CD8-positive, alpha-beta memory T cell (primary cell): ENCODE measurements at regions not wholly inside any gene's neighbourhood (a gene's known extent, or its start where the extent isn't known, plus 50 kb on each side); places are given as distances from the start of the nearest gene placed in this dataset.

Experiments used
- CTCF ChIA-PET: fragments of 350-600 bp; sonication (Branson Sonifier 250); formaldehyde crosslinking; loops from one replicate; lab custom pipeline; 2021; ENCODE audit warnings: antibody characterized with exemption; lab: Charles Lee
- POLR2A ChIA-PET: fragments of 350-600 bp; sonication (Branson Sonifier 250); formaldehyde crosslinking; loops from one replicate; lab custom pipeline; 2021; ENCODE audit warnings: antibody characterized with exemption; lab: Charles Lee
- DNase-seq, 5 donors: peaks; one replicate each; pipeline versions ENCODE4 v3.0.0 to v3.0.0-alpha.2; 2020 to 2022; ENCODE audit warnings: mixed read lengths in 1 of 5
- H3K27ac ChIP-seq: one replicate; pipeline ENCODE4 v1.7.0; 2013; ENCODE audit warnings: low read depth, mild to moderate bottlenecking, low read length, moderate library complexity
- H3K27me3 ChIP-seq: 2 replicates; pipeline ENCODE4 v1.7.0; 2013; ENCODE audit warnings: low read length, mild to moderate bottlenecking; ENCODE audit not compliant: insufficient read depth, poor library complexity, severe bottlenecking
- H3K36me3 ChIP-seq: 2 replicates; pipeline ENCODE4 v1.7.0; 2013; ENCODE audit warnings: mild to moderate bottlenecking, low read length, moderate library complexity; ENCODE audit not compliant: insufficient read depth
- H3K4me1 ChIP-seq: 2 replicates; pipeline ENCODE4 v1.7.0; 2013; ENCODE audit warnings: mild to moderate bottlenecking, low read length, moderate library complexity; ENCODE audit not compliant: insufficient read depth
- H3K4me3 ChIP-seq: 2 replicates; pipeline ENCODE4 v1.7.0; 2013; ENCODE audit warnings: mild to moderate bottlenecking, low read length
- H3K9me3 ChIP-seq: 2 replicates; pipeline ENCODE4 v1.7.0; 2013; ENCODE audit warnings: mild to moderate bottlenecking, low read length
- H3K27ac Mint-ChIP-seq, 8 donors: one replicate each; pipeline ENCODE4 v1.8.0; 2020 to 2021; ENCODE audit warnings: mixed read lengths in 8 of 8, mild to moderate bottlenecking in 6 of 8, inconsistent platforms in 3 of 8, moderate library complexity in 3 of 8
- H3K27me3 Mint-ChIP-seq, 2 donors: one replicate each; pipeline ENCODE4 v1.8.0; 2020 to 2021; ENCODE audit warnings: mixed read lengths in 2 of 2, mild to moderate bottlenecking in 1 of 2, moderate library complexity in 1 of 2
- H3K36me3 Mint-ChIP-seq, 3 donors: one replicate each; pipeline ENCODE4 v1.8.0; 2020 to 2021; ENCODE audit warnings: mixed read lengths in 3 of 3, inconsistent platforms in 1 of 3, mild to moderate bottlenecking in 1 of 3
- H3K4me1 Mint-ChIP-seq, 3 donors: one replicate each; pipeline ENCODE4 v1.8.0; 2020 to 2021; ENCODE audit warnings: mixed read lengths in 3 of 3, inconsistent platforms in 1 of 3, mild to moderate bottlenecking in 1 of 3
- H3K4me3 Mint-ChIP-seq, 7 donors: one replicate each; pipeline ENCODE4 v1.8.0; 2020 to 2021; ENCODE audit warnings: mixed read lengths in 7 of 7, mild to moderate bottlenecking in 6 of 7, moderate library complexity in 4 of 7, inconsistent platforms in 2 of 7
- H3K9me3 Mint-ChIP-seq, 5 donors: one replicate each; pipeline ENCODE4 v1.8.0; 2020 to 2022; ENCODE audit warnings: mixed read lengths in 5 of 5, mild to moderate bottlenecking in 3 of 5, moderate library complexity in 2 of 5, inconsistent platforms in 1 of 5

GRCh38 chr15:62962101-62962995 is 80.2 kb upstream of the TPM1 start:
- Mint-ChIP-seq H3K27ac (no peak overlapping the region), H3K4me1 (no peaks in the 10 kb centered on the region), H3K4me3 (no peak overlapping the region), H3K9me3 (no peaks in the 10 kb centered on the region), H3K27me3 (peaks cover 6 to 7% of the 10 kb centered on the region in 2 donors), H3K36me3 (no peaks in the 10 kb centered on the region)
- no peak overlapping the region for H3K27ac ChIP-seq
- ChIA-PET CTCF (no interaction called here), POLR2A (no interaction called here)
- DNase-seq, result no peak
- no peaks in the 10 kb centered on the region for H3K9me3 ChIP-seq
- no peaks in the 10 kb centered on the region for H3K27me3 ChIP-seq
- H3K4me3 ChIP-seq, result no peak overlapping the region
- H3K4me1 ChIP-seq, result no peaks in the 10 kb centered on the region
- no peaks in the 10 kb centered on the region for H3K36me3 ChIP-seq

- Histone ChIP-seq H3K4me3 (no peak overlapping the region), H3K27ac (no peak overlapping the region), H3K27me3 (no peaks in the 10 kb centered on the region), H3K36me3 (no peaks in the 10 kb centered on the region), H3K9me3 (no peaks in the 10 kb centered on the region), H3K4me1 (no peaks in the 10 kb centered on the region)
- H3K4me1 Mint-ChIP-seq, result no peaks in the 10 kb centered on the region
- POLR2A ChIA-PET, result no interaction called here
- no peak overlapping the region for H3K4me3 Mint-ChIP-seq
- H3K27ac Mint-ChIP-seq, result no peak overlapping the region
- DNase-seq, result no peak
- peaks cover 6 to 12% of the 10 kb centered on the region in 2 donors for H3K27me3 Mint-ChIP-seq
- CTCF ChIA-PET, result no interaction called here
- H3K36me3 Mint-ChIP-seq, result no peaks in the 10 kb centered on the region
- no peaks in the 10 kb centered on the region for H3K9me3 Mint-ChIP-seq
Measured at GRCh38 chr15:62964251-62964650, 78.3 kb upstream of the TPM1 start.

GRCh38 chr15:62966294-62967078 is 76.1 kb upstream of the TPM1 start:
- no peak for DNase-seq
- ChIA-PET CTCF (no interaction called here), POLR2A (no interaction called here)
- Histone ChIP-seq H3K4me3 (no peak overlapping the region), H3K4me1 (no peaks in the 10 kb centered on the region), H3K36me3 (no peaks in the 10 kb centered on the region), H3K27me3 (no peaks in the 10 kb centered on the region), H3K27ac (no peak overlapping the region), H3K9me3 (no peaks in the 10 kb centered on the region)
- Mint-ChIP-seq H3K27ac (no peak overlapping the region), H3K4me1 (no peaks in the 10 kb centered on the region), H3K36me3 (no peaks in the 10 kb centered on the region), H3K9me3 (no peaks in the 10 kb centered on the region), H3K27me3 (peaks cover 1 to 8% of the 10 kb centered on the region in 2 donors), H3K4me3 (no peak overlapping the region)

GRCh38 chr15:62968699-62969098 is 73.8 kb upstream of the TPM1 start:
- Histone ChIP-seq H3K4me1 (no peaks in the 10 kb centered on the region), H3K27ac (no peak overlapping the region), H3K4me3 (no peak overlapping the region), H3K27me3 (no peaks in the 10 kb centered on the region), H3K36me3 (no peaks in the 10 kb centered on the region), H3K9me3 (no peaks in the 10 kb centered on the region)
- Mint-ChIP-seq H3K27ac (no peak overlapping the region), H3K9me3 (no peaks in the 10 kb centered on the region), H3K4me1 (no peaks in the 10 kb centered on the region), H3K4me3 (no peak overlapping the region), H3K36me3 (no peaks in the 10 kb centered on the region), H3K27me3 (peaks cover 6 to 10% of the 10 kb centered on the region in 2 donors)
- no peak for DNase-seq
- POLR2A ChIA-PET, result no interaction called here
- CTCF ChIA-PET, result no interaction called here

- no peaks in the 10 kb centered on the region for H3K9me3 ChIP-seq
- H3K4me1 Mint-ChIP-seq, result no peaks in the 10 kb centered on the region
- no peak overlapping the region for H3K27ac ChIP-seq
- H3K4me3 ChIP-seq, result no peak overlapping the region
- no peaks in the 10 kb centered on the region for H3K4me1 ChIP-seq
- ChIA-PET POLR2A (no interaction called here), CTCF (no interaction called here)
- H3K27ac Mint-ChIP-seq, result no peak overlapping the region
- no peaks in the 10 kb centered on the region for H3K36me3 ChIP-seq
- no peaks in the 10 kb centered on the region for H3K9me3 Mint-ChIP-seq
- H3K36me3 Mint-ChIP-seq, result no peaks in the 10 kb centered on the region
- no peaks in the 10 kb centered on the region for H3K27me3 ChIP-seq
- H3K27me3 Mint-ChIP-seq, result peaks cover 6 to 10% of the 10 kb centered on the region in 2 donors
- no peak overlapping the region for H3K4me3 Mint-ChIP-seq
- no peak for DNase-seq
Measured at GRCh38 chr15:62969442-62970089, 73.0 kb upstream of the TPM1 start.

GRCh38 chr15:62972814-62973213 is 69.7 kb upstream of the TPM1 start:
- Mint-ChIP-seq H3K9me3 (no peaks in the 10 kb centered on the region), H3K4me1 (no peaks in the 10 kb centered on the region), H3K27me3 (peaks cover 8 to 11% of the 10 kb centered on the region in 2 donors), H3K36me3 (no peaks in the 10 kb centered on the region), H3K27ac (no peak overlapping the region), H3K4me3 (no peak overlapping the region)
- Histone ChIP-seq H3K36me3 (no peaks in the 10 kb centered on the region), H3K9me3 (no peaks in the 10 kb centered on the region), H3K27me3 (no peaks in the 10 kb centered on the region), H3K27ac (no peak overlapping the region), H3K4me3 (no peak overlapping the region), H3K4me1 (no peaks in the 10 kb centered on the region)
- no peak for DNase-seq
- POLR2A ChIA-PET, result no interaction called here
- CTCF ChIA-PET, result no interaction called here

GRCh38 chr15:62975515-62975914 is 67.0 kb upstream of the TPM1 start:
- Histone ChIP-seq H3K36me3 (no peaks in the 10 kb centered on the region), H3K27ac (no peak overlapping the region), H3K4me1 (no peaks in the 10 kb centered on the region), H3K27me3 (no peaks in the 10 kb centered on the region), H3K4me3 (no peak overlapping the region), H3K9me3 (no peaks in the 10 kb centered on the region)
- ChIA-PET CTCF (no interaction called here), POLR2A (no interaction called here)
- DNase-seq, result no peak
- Mint-ChIP-seq H3K36me3 (no peaks in the 10 kb centered on the region), H3K4me3 (no peak overlapping the region), H3K4me1 (no peaks in the 10 kb centered on the region), H3K27ac (no peak overlapping the region), H3K9me3 (no peaks in the 10 kb centered on the region), H3K27me3 (peaks cover 3 to 25% of the 10 kb centered on the region in 2 donors)

GRCh38 chr15:62976301-62976881 is 66.2 kb upstream of the TPM1 start:
- Mint-ChIP-seq H3K36me3 (no peaks in the 10 kb centered on the region), H3K4me1 (no peaks in the 10 kb centered on the region), H3K4me3 (no peak overlapping the region), H3K27ac (no peak overlapping the region), H3K9me3 (no peaks in the 10 kb centered on the region), H3K27me3 (peaks cover 3 to 25% of the 10 kb centered on the region in 2 donors)
- Histone ChIP-seq H3K9me3 (no peaks in the 10 kb centered on the region), H3K27ac (no peak overlapping the region), H3K4me3 (no peak overlapping the region), H3K36me3 (no peaks in the 10 kb centered on the region), H3K27me3 (no peaks in the 10 kb centered on the region), H3K4me1 (no peaks in the 10 kb centered on the region)
- ChIA-PET POLR2A (no interaction called here), CTCF (no interaction called here)
- no peak for DNase-seq
